Right atrium auricular region (tissue), 2 donors: ENCODE measurements at regions not wholly inside any gene's neighbourhood (a gene's known extent, or its start where the extent isn't known, plus 50 kb on each side); places are given as distances from the start of the nearest gene placed in this dataset.
"Not testable (repeated sequence)": the region's sequence is repeated elsewhere in the genome, so short reads cannot be mapped to it uniquely, and the experiment has no call there.

Experiments
- DNase-seq: peaks from one replicate; pipeline ENCODE4 v3.0.0-alpha.2; 2019; ENCODE audit warnings: low spot score
- H3K27ac ChIP-seq, 2 donors: fragments of 200-600 bp; sonication (generic); 1 replicate in 1 of 2; 2 replicates in 1 of 2; pipeline ENCODE4 v1.5.1; 2016 to 2019
- H3K27me3 ChIP-seq, 2 donors: fragments of 200-600 bp; sonication (generic); one replicate each; pipeline versions ENCODE4 v1.5.1 to v1.6.0; 2017 to 2019
- H3K36me3 ChIP-seq: fragments of 200-600 bp; sonication (generic); one replicate; pipeline ENCODE4 v1.5.1; 2016
- H3K4me1 ChIP-seq, 2 donors: fragments of 200-600 bp; sonication (generic); one replicate each; pipeline versions ENCODE4 v1.5.1 to v1.6.0; 2017 to 2019
- H3K4me3 ChIP-seq, 2 donors: fragments of 200-600 bp; sonication (generic); 1 replicate in 1 of 2; 2 replicates in 1 of 2; pipeline ENCODE4 v1.5.1; 2017 to 2019; ENCODE audit warnings: mild to moderate bottlenecking in 1 of 2, moderate library complexity in 1 of 2
- H3K9me3 ChIP-seq, 2 donors: fragments of 200-600 bp; sonication (generic); one replicate each; pipeline ENCODE4 v1.5.1; 2019
- CTCF ChIP-seq, 2 donors: fragments of 200-600 bp; sonication (generic); IDR thresholded peaks; one replicate each; pipeline ENCODE4 v1.5.1; 2019; ENCODE audit warnings: antibody characterized with exemption in 2 of 2

GRCh38 chr4:15197005-15197404 is 194.7 kb downstream of the CPEB2 start:
- TF ChIP-seq CTCF (IDR thresholded peaks at IDR 0.05): peak in 1 of 2 donors; percentile 55
- H3K27ac ChIP-seq: no peak overlapping the region
- no peaks in the 10 kb centered on the region for H3K9me3 ChIP-seq
- H3K36me3 ChIP-seq: no peaks in the 10 kb centered on the region
- no peak for DNase-seq
- H3K4me3 ChIP-seq: no peak overlapping the region
- H3K4me1 ChIP-seq: peaks cover 0 to 12% of the 10 kb centered on the region in 2 donors
- H3K27me3 ChIP-seq: no peaks in the 10 kb centered on the region

DNA sequence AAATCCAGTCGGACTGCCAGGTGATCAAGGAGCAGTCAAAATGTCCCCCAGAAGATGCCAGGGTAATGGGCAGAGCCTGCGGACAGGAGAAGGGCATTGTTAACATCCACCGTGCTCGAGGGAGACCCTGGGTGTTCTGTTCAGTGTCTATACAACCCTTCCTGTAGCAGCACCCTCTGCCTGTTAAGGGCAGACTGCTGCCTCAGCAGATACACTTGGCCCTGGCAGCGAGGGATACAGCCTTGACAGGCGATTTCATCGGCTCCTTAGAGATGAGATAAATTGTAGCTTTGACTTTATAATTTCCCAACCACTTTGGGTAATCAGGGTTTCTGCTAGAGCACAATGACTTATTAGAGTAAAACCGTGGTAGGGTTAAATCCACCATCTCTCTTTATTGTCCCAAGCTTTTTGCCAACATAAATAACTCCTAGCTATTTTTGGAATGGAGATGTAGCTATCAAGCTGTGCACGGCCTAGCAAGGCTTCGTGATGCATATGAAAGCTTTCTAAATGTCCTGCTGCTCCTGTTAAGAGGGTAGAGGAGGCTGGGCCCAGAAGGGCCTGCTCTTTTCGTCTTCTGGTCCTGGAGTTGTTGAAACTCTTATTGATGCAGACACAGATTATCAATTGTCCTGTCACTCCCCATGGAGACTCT is 195.9 kb downstream of the CPEB2 start:
- no peak overlapping the region for H3K27ac ChIP-seq
- DNase-seq: no peak

GRCh38 chr4:15201782-15202181 is 199.5 kb downstream of the CPEB2 start:
- Histone ChIP-seq H3K4me1 (peaks cover 0 to 12% of the 10 kb centered on the region in 2 donors), H3K9me3 (peaks cover 0 to 8% of the 10 kb centered on the region in 2 donors), H3K27me3 (no peaks in the 10 kb centered on the region), H3K36me3 (no peaks in the 10 kb centered on the region), H3K4me3 (no peak overlapping the region), H3K27ac (no peak overlapping the region)
- TF ChIP-seq CTCF (IDR thresholded peaks at IDR 0.05): no peak
- no peak for DNase-seq

More for the DNA sequence above, 195.9 kb downstream of the CPEB2 start:
- no peaks in the 10 kb centered on the region for H3K9me3 ChIP-seq
- peaks cover 0 to 12% of the 10 kb centered on the region in 2 donors for H3K4me1 ChIP-seq
- no peaks in the 10 kb centered on the region for H3K27me3 ChIP-seq
- no peak overlapping the region for H3K4me3 ChIP-seq
- no peaks in the 10 kb centered on the region for H3K36me3 ChIP-seq
- no peak for TF ChIP-seq CTCF (IDR thresholded peaks at IDR 0.05)

- Histone ChIP-seq H3K9me3 (peaks cover 0 to 14% of the 10 kb centered on the region in 2 donors), H3K27ac (no peak overlapping the region), H3K36me3 (no peaks in the 10 kb centered on the region), H3K4me3 (no peak overlapping the region), H3K27me3 (no peaks in the 10 kb centered on the region), H3K4me1 (peaks cover 0 to 12% of the 10 kb centered on the region in 2 donors)
- no peak for DNase-seq
- TF ChIP-seq CTCF (IDR thresholded peaks at IDR 0.05): no peak
Measured at GRCh38 chr4:15202481-15202880, 200.2 kb downstream of the CPEB2 start.

DNA sequence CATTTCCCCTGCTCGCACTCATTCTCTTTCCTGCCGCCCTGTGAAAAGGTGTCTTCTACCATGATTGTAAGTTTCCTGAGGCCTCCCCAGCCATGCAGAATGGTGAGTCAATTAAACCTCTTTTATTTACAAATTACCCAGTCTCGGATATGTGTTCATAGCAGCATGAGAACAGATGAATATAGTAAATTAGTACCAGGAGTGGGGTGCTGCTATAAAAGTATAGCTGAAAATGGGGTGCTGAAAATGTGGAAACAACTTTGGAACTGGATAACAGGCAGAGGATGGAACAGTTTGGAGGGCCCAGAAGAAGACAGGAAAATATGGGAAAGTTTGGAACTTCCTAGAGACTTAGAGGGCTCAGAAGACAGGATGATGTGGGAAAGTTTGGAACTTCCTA is 204.2 kb downstream of the CPEB2 start:
- not testable (repeated sequence) for H3K27me3 ChIP-seq, H3K4me3 ChIP-seq, H3K27ac ChIP-seq, H3K36me3 ChIP-seq, DNase-seq, H3K4me1 ChIP-seq
- H3K9me3 ChIP-seq: peaks cover 0 to 14% of the 10 kb centered on the region in 2 donors

DNA sequence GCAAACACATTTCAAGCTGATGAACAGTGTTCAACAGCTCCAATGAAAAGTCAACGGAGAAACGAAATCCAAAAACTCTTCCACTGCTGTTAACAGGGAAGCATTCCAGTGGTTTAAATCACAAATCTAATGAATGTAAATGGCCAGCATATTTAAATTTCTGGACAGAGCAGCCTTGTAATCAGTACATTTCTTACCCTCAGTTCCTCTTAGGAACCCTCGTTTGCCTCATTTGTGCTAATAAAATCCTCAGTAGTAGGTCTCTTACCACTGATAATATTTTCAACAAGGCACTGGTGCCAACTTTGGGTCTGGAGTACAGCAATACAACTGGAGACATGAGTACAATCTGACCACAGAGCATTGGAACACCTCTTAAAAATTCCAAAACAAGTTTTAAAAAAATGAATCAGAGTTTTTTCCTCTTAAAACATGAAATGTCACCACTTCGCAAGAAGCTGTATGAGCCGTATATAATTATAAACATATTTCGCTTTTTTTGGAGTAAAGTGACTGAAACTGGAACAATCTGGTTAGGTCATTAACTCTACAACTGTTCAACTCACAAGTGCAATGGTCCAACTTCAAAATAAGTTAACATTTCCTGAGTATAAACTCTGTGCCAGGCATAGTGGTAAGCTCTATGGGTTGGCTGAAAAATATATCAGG is 211.2 kb downstream of the CPEB2 start:
- Histone ChIP-seq H3K4me1 (no peaks in the 10 kb centered on the region), H3K4me3 (no peak overlapping the region), H3K27ac (no peak overlapping the region), H3K9me3 (no peaks in the 10 kb centered on the region), H3K27me3 (no peaks in the 10 kb centered on the region), H3K36me3 (no peaks in the 10 kb centered on the region)
- no peak for TF ChIP-seq CTCF (IDR thresholded peaks at IDR 0.05)
- DNase-seq: no peak
